ENCODE measurements at regions not wholly inside any gene's neighbourhood (a gene's known extent, or its start where the extent isn't known, plus 50 kb on each side); places are given as distances from the start of the nearest gene placed in this dataset.

GRCh38 chr14:36429692-36430091, 90.3 kb downstream of the NKX2-1 start:
- in situ Hi-C loops (cut with HindIII; ENCODE audit: extremely low pct_ligation_motif_present, low pct_unique_long_range_greater_than_20kb) (no loop called here), intact Hi-C loops (cut with micrococcal nuclease; ENCODE audit: unreplicated experiment) (no loop called here)
- DNase-seq (ENCODE audit: low spot score) (no peak), FAIRE-seq (no peak), ATAC-seq (no peak)
- Histone ChIP-seq H3K79me2 (ENCODE audit: insufficient read depth, low read length) (no peaks in the 10 kb centered on the region), H3K4me1 (ENCODE audit: insufficient read depth, low read length) (no peaks in the 10 kb centered on the region), H3K4me3 (replicated peaks in 1 of 3; ENCODE audit: insufficient read depth in 1 of 3, low read depth in 2 of 3, low read length in 3 of 3) (no peak overlapping the region), H3K9me3 (ENCODE audit: low read length) (no peaks in the 10 kb centered on the region), H3K27me3 (ENCODE audit: control insufficient read depth in 1 of 2, insufficient read depth in 2 of 2, low read length in 2 of 2) (no peaks in the 10 kb centered on the region), H3K9ac (ENCODE audit: insufficient read depth, low read depth, low read length) (no peak overlapping the region), H3K36me3 (replicated peaks in 1 of 2; ENCODE audit: control insufficient read depth in 1 of 2, insufficient read depth in 2 of 2, low read length in 2 of 2) (no peaks in the 10 kb centered on the region), H4K20me1 (ENCODE audit: insufficient read depth, low read length) (no peaks in the 10 kb centered on the region), H2AFZ (ENCODE audit: low read length) (no peak overlapping the region), H3K4me2 (ENCODE audit: low read depth, low read length) (no peak overlapping the region), H3K27ac (ENCODE audit: extremely low read length, insufficient read depth, low read length) (no peak overlapping the region)
- POLR2A ChIA-PET = no interaction called here
- no TSS peak for BruUV-seq (replicated peaks)
- CTCF ChIA-PET (ENCODE audit: low intra/inter-chr PET ratio, low total read pairs) = no interaction called here
- TF ChIP-seq MAFK (conservative IDR thresholded peaks at IDR 0.05 in 1 of 2, IDR thresholded peaks at IDR 0.05 in 1 of 2; ENCODE audit: low read length in 2 of 2) (peak; percentile 92), ZNF891 (CRISPR knock-in tag; IDR thresholded peaks at IDR 0.05) (no peak), MAFF (IDR thresholded peaks at IDR 0.05; ENCODE audit: low read depth, low read length) (peak; percentile 92)
- 14% methylated on average over 2 of the region's 2 CpGs for WGBS (ENCODE audit: low lambda C conversion rate)

- DNase-seq (ENCODE audit: low spot score) = no peak
- H3K9me3 ChIP-seq (ENCODE audit: low read length) = no peaks in the 10 kb centered on the region
- H3K27me3 ChIP-seq (ENCODE audit: control insufficient read depth in 1 of 2, insufficient read depth in 2 of 2, low read length in 2 of 2) = no peaks in the 10 kb centered on the region
- ATAC-seq = no peak
- no peak overlapping the region for H2AFZ ChIP-seq (ENCODE audit: low read length)
- POLR2A ChIA-PET = no interaction called here
- BruUV-seq (replicated peaks) = no TSS peak
- no peaks in the 10 kb centered on the region for H3K79me2 ChIP-seq (ENCODE audit: insufficient read depth, low read length)
- in situ Hi-C loops (cut with HindIII; ENCODE audit: extremely low pct_ligation_motif_present, low pct_unique_long_range_greater_than_20kb) (no loop called here), intact Hi-C loops (cut with micrococcal nuclease; ENCODE audit: unreplicated experiment) (no loop called here)
- CTCF ChIA-PET (ENCODE audit: low intra/inter-chr PET ratio, low total read pairs) = no interaction called here
- H3K4me3 ChIP-seq (replicated peaks in 1 of 3; ENCODE audit: insufficient read depth in 1 of 3, low read depth in 2 of 3, low read length in 3 of 3) = no peak overlapping the region
- no peak overlapping the region for H3K4me2 ChIP-seq (ENCODE audit: low read depth, low read length)
- no peak overlapping the region for H3K27ac ChIP-seq (ENCODE audit: extremely low read length, insufficient read depth, low read length)
- no peak overlapping the region for H3K9ac ChIP-seq (ENCODE audit: insufficient read depth, low read depth, low read length)
- no peak for FAIRE-seq
- H3K4me1 ChIP-seq (ENCODE audit: insufficient read depth, low read length) = no peaks in the 10 kb centered on the region
- TF ChIP-seq ESRRA (CRISPR knock-in tag; IDR thresholded peaks at IDR 0.05; ENCODE audit: low read depth) (no peak), MAFK (conservative IDR thresholded peaks at IDR 0.05 in 1 of 2, IDR thresholded peaks at IDR 0.05 in 1 of 2; ENCODE audit: low read length in 2 of 2) (peak; percentile 83 to 89), MAFF (IDR thresholded peaks at IDR 0.05; ENCODE audit: low read depth, low read length) (peak; percentile 79), GRHL1 (CRISPR knock-in tag; conservative IDR thresholded peaks at IDR 0.05) (no peak), HES4 (CRISPR knock-in tag; IDR thresholded peaks at IDR 0.05; ENCODE audit: borderline replicate concordance) (no peak)
- 14% methylated on average over 6 of the region's 6 CpGs for WGBS (ENCODE audit: low lambda C conversion rate)
- no peaks in the 10 kb centered on the region for H3K36me3 ChIP-seq (replicated peaks in 1 of 2; ENCODE audit: control insufficient read depth in 1 of 2, insufficient read depth in 2 of 2, low read length in 2 of 2)
- H4K20me1 ChIP-seq (ENCODE audit: insufficient read depth, low read length) = no peaks in the 10 kb centered on the region
Measured at GRCh38 chr14:36428350-36428749, 91.7 kb downstream of the NKX2-1 start.

Measured in HepG2 (cell line).